ENCODE measurements at regions not wholly inside any gene's neighbourhood (a gene's known extent, or its start where the extent isn't known, plus 50 kb on each side); places are given as distances from the start of the nearest gene placed in this dataset.

DNA sequence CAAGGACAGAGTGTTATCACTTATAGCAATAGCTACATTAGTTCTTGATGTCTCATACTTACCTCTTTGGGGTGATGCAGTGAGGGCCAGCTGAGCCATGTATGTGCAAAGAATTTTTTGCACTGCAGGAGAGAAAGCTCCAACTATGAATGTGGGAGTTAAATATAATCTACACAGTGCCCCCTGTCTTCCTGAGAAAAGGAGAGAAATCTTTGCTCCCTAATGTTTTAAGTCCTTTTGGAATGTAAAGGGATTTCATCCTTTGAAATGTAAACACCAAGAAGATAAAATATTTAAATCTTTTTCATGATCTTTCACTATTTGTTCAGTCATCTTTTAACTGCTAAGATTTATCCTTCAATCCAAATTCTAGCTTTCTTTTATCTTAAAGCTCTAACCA, 822.1 kb downstream of the TENT5A start:
- TF ChIP-seq, protein P1, sequence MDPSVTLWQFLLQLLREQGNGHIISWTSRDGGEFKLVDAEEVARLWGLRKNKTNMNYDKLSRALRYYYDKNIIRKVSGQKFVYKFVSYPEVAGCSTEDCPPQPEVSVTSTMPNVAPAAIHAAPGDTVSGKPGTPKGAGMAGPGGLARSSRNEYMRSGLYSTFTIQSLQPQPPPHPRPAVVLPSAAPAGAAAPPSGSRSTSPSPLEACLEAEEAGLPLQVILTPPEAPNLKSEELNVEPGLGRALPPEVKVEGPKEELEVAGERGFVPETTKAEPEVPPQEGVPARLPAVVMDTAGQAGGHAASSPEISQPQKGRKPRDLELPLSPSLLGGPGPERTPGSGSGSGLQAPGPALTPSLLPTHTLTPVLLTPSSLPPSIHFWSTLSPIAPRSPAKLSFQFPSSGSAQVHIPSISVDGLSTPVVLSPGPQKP (IDR thresholded peaks at IDR 0.05; ENCODE audit: low read depth, low read length) = no peak
- TF ChIP-seq POLR2A (IDR thresholded peaks at IDR 0.05; ENCODE audit: low read length) (no peak), SMC3 (IDR thresholded peaks at IDR 0.05) (no peak), EP300 (IDR thresholded peaks at IDR 0.05) (no peak), KDM1A (IDR thresholded peaks at IDR 0.05; ENCODE audit: low read depth) (no peak), KDM5A (IDR thresholded peaks at IDR 0.05) (no peak), SREBF2 (IDR thresholded peaks at IDR 0.05) (no peak), ESRRA (IDR thresholded peaks at IDR 0.05; ENCODE audit: borderline replicate concordance, low read length) (no peak)
- TF ChIP-seq, protein P2, sequence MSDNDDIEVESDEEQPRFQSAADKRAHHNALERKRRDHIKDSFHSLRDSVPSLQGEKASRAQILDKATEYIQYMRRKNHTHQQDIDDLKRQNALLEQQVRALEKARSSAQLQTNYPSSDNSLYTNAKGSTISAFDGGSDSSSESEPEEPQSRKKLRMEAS (IDR thresholded peaks at IDR 0.05) = no peak
- TF ChIP-seq, protein P3, sequence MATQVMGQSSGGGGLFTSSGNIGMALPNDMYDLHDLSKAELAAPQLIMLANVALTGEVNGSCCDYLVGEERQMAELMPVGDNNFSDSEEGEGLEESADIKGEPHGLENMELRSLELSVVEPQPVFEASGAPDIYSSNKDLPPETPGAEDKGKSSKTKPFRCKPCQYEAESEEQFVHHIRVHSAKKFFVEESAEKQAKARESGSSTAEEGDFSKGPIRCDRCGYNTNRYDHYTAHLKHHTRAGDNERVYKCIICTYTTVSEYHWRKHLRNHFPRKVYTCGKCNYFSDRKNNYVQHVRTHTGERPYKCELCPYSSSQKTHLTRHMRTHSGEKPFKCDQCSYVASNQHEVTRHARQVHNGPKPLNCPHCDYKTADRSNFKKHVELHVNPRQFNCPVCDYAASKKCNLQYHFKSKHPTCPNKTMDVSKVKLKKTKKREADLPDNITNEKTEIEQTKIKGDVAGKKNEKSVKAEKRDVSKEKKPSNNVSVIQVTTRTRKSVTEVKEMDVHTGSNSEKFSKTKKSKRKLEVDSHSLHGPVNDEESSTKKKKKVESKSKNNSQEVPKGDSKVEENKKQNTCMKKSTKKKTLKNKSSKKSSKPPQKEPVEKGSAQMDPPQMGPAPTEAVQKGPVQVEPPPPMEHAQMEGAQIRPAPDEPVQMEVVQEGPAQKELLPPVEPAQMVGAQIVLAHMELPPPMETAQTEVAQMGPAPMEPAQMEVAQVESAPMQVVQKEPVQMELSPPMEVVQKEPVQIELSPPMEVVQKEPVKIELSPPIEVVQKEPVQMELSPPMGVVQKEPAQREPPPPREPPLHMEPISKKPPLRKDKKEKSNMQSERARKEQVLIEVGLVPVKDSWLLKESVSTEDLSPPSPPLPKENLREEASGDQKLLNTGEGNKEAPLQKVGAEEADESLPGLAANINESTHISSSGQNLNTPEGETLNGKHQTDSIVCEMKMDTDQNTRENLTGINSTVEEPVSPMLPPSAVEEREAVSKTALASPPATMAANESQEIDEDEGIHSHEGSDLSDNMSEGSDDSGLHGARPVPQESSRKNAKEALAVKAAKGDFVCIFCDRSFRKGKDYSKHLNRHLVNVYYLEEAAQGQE (IDR thresholded peaks at IDR 0.05) = no peak
- TF ChIP-seq, protein P4, sequence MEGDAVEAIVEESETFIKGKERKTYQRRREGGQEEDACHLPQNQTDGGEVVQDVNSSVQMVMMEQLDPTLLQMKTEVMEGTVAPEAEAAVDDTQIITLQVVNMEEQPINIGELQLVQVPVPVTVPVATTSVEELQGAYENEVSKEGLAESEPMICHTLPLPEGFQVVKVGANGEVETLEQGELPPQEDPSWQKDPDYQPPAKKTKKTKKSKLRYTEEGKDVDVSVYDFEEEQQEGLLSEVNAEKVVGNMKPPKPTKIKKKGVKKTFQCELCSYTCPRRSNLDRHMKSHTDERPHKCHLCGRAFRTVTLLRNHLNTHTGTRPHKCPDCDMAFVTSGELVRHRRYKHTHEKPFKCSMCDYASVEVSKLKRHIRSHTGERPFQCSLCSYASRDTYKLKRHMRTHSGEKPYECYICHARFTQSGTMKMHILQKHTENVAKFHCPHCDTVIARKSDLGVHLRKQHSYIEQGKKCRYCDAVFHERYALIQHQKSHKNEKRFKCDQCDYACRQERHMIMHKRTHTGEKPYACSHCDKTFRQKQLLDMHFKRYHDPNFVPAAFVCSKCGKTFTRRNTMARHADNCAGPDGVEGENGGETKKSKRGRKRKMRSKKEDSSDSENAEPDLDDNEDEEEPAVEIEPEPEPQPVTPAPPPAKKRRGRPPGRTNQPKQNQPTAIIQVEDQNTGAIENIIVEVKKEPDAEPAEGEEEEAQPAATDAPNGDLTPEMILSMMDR (IDR thresholded peaks at IDR 0.05) = no peak
- TF ChIP-seq, protein P5, sequence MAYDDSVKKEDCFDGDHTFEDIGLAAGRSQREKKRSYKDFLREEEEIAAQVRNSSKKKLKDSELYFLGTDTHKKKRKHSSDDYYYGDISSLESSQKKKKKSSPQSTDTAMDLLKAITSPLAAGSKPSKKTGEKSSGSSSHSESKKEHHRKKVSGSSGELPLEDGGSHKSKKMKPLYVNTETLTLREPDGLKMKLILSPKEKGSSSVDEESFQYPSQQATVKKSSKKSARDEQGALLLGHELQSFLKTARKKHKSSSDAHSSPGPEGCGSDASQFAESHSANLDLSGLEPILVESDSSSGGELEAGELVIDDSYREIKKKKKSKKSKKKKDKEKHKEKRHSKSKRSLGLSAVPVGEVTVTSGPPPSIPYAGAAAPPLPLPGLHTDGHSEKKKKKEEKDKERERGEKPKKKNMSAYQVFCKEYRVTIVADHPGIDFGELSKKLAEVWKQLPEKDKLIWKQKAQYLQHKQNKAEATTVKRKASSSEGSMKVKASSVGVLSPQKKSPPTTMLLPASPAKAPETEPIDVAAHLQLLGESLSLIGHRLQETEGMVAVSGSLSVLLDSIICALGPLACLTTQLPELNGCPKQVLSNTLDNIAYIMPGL (CRISPR knock-in tag; IDR thresholded peaks at IDR 0.05; ENCODE audit: borderline replicate concordance) = no peak
- TF ChIP-seq, protein P6, sequence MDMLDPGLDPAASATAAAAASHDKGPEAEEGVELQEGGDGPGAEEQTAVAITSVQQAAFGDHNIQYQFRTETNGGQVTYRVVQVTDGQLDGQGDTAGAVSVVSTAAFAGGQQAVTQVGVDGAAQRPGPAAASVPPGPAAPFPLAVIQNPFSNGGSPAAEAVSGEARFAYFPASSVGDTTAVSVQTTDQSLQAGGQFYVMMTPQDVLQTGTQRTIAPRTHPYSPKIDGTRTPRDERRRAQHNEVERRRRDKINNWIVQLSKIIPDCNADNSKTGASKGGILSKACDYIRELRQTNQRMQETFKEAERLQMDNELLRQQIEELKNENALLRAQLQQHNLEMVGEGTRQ (IDR thresholded peaks at IDR 0.05) = no peak
